A549 (cell line): ENCODE measurements at regions not wholly inside any gene's neighbourhood (a gene's known extent, or its start where the extent isn't known, plus 50 kb on each side); places are given as distances from the start of the nearest gene placed in this dataset.

Experiments used
- ATAC-seq, 2 experiments: fragments of 200-7000 bp in 1 of 2; fragments of >200 bp in 1 of 2; cut with Nextera tagmentation in 1 of 2; cut with Tn5 transposase in 1 of 2; 3 replicates each; pipeline versions ENCODE4 v1.8.0 to v1.9.1; 2018 to 2020; ENCODE audit warnings: mild to moderate bottlenecking in 1 of 2, moderate library complexity in 1 of 2
- CTCF ChIA-PET: fragments of 300-600 bp; sonication (Branson Sonifier 250); formaldehyde crosslinking; extraction: SDS; loops from one replicate; lab custom pipeline; 2021; ENCODE audit warnings: antibody characterized with exemption, inconsistent platforms; lab: Yijun Ruan, JAX
- POLR2A ChIA-PET: fragments of 350-600 bp; formaldehyde crosslinking; extraction: SDS; loops from one replicate; lab custom pipeline; 2021; ENCODE audit warnings: antibody characterized with exemption, inconsistent platforms; lab: Yijun Ruan, JAX
- DNase-seq, 2 experiments: peaks; one replicate each; pipeline versions ENCODE4 v3.0.0 to v3.0.0-alpha.2; 2011 to 2016; ENCODE audit warnings: low read depth in 1 of 2, low spot score in 1 of 2
- FAIRE-seq: peaks from 2 replicates; lab custom pipeline; 2011; peaks lifted over from hg19 to GRCh38; lab: Jason Lieb, UNC
- H3K27ac ChIP-seq, 2 experiments: fragments of >200 bp; sonication (Bioruptor Twin); formaldehyde crosslinking; 3 replicates each; pipeline ENCODE4 v1.5.1; 2016 to 2017
- H3K4me1 ChIP-seq: fragments of >200 bp; sonication (Bioruptor Twin); formaldehyde crosslinking; 3 replicates; pipeline ENCODE4 v1.6.1; 2016
- H3K4me2 ChIP-seq: fragments of >200 bp; sonication (Bioruptor Twin); formaldehyde crosslinking; 3 replicates; pipeline ENCODE4 v1.6.1; 2016
- H3K4me3 ChIP-seq: fragments of >200 bp; sonication (Bioruptor Twin); formaldehyde crosslinking; 3 replicates; pipeline ENCODE4 v1.5.1; 2016
- H3K9me3 ChIP-seq: fragments of >200 bp; sonication (Bioruptor Twin); formaldehyde crosslinking; 3 replicates; pipeline ENCODE4 v1.6.1; 2016
- CEBPB ChIP-seq, 2 experiments: fragments of >200 bp in 1 of 2; sonication (Bioruptor Twin) in 1 of 2; formaldehyde crosslinking in 1 of 2; IDR thresholded peaks; 2 replicates each; pipeline ENCODE4 v1.6.1; 2012 to 2016
- CHD2 ChIP-seq: fragments of 150-350 bp; IDR thresholded peaks from 2 replicates; pipeline ENCODE4 v1.6.1; 2014; ENCODE audit warnings: low read length; ENCODE audit not compliant: partially characterized antibody
- EP300 ChIP-seq, 2 experiments: fragments of >200 bp; sonication (Bioruptor Twin); formaldehyde crosslinking; IDR thresholded peaks; 2 replicates in 1 of 2; 3 replicates in 1 of 2; pipeline ENCODE4 v1.6.1; 2016 to 2017
- FOSB ChIP-seq: fragments of 250-450 bp; sonication (Bioruptor Pico); IDR thresholded peaks from 2 replicates; pipeline ENCODE4 v1.5.0; 2020; ENCODE audit warnings: mild to moderate bottlenecking, moderate library complexity
- FOSL2 ChIP-seq, 2 experiments: fragments of 450-650 bp in 1 of 2; fragments of >200 bp in 1 of 2; sonication (Bioruptor Twin) in 1 of 2; formaldehyde crosslinking; IDR thresholded peaks; 2 replicates each; pipeline versions ENCODE4 v1.5.0 to v1.6.1; 2016 to 2020; ENCODE audit warnings: mild to moderate bottlenecking in 1 of 2, moderate library complexity in 1 of 2
- FOXS1 ChIP-seq: fragments of 250-450 bp; sonication (Bioruptor Pico); IDR thresholded peaks from 2 replicates; pipeline ENCODE4 v1.5.0; 2020; ENCODE audit warnings: mild to moderate bottlenecking, moderate library complexity
- HOXB13 ChIP-seq: fragments of 250-450 bp; sonication (Bioruptor Pico); IDR thresholded peaks from 2 replicates; pipeline ENCODE4 v1.5.0; 2020; ENCODE audit warnings: low read depth, mild to moderate bottlenecking, moderate library complexity
- JUNB ChIP-seq: fragments of >200 bp; sonication (Bioruptor Twin); formaldehyde crosslinking; IDR thresholded peaks from 2 replicates; pipeline ENCODE4 v1.6.1; 2016
- KDM1A ChIP-seq: fragments of 200-600 bp; sonication (generic); IDR thresholded peaks from 2 replicates; pipeline ENCODE4 v1.6.1; 2016; ENCODE audit warnings: low read depth, mild to moderate bottlenecking
- PHF8 ChIP-seq: fragments of 200-600 bp; sonication (generic); IDR thresholded peaks from 2 replicates; pipeline ENCODE4 v1.6.1; 2016; ENCODE audit warnings: low read depth, mild to moderate bottlenecking, antibody characterized with exemption, moderate library complexity, borderline replicate concordance
- RAD21 ChIP-seq, 2 experiments: fragments of >200 bp in 1 of 2; sonication (Bioruptor Twin) in 1 of 2; formaldehyde crosslinking in 1 of 2; IDR thresholded peaks in 1 of 2; conservative IDR thresholded peaks in 1 of 2; 2 replicates in 1 of 2; 3 replicates in 1 of 2; pipeline ENCODE4 v1.6.1; 2012 to 2018; ENCODE audit warnings: inconsistent platforms in 1 of 2
- RARB ChIP-seq: fragments of 250-450 bp; sonication (Bioruptor Pico); IDR thresholded peaks from 2 replicates; pipeline ENCODE4 v1.8.0; 2021; ENCODE audit warnings: mild to moderate bottlenecking, moderate library complexity
- RNF2 ChIP-seq: fragments of 200-600 bp; sonication (generic); IDR thresholded peaks from 2 replicates; pipeline ENCODE4 v1.6.1; 2016; ENCODE audit warnings: low read depth, mild to moderate bottlenecking, antibody characterized with exemption, moderate library complexity, borderline replicate concordance
- SMC3 ChIP-seq: fragments of >200 bp; sonication (Bioruptor Twin); formaldehyde crosslinking; IDR thresholded peaks from 3 replicates; pipeline ENCODE4 v1.6.1; 2018; ENCODE audit warnings: inconsistent platforms
- SREBF2 ChIP-seq: fragments of 450-650 bp; IDR thresholded peaks from 2 replicates; pipeline ENCODE4 v1.6.1; 2014; ENCODE audit warnings: mild to moderate bottlenecking, moderate library complexity
- TFCP2L1 ChIP-seq: fragments of 250-450 bp; sonication (Bioruptor Pico); IDR thresholded peaks from 2 replicates; pipeline ENCODE4 v1.5.0; 2021; ENCODE audit warnings: mild to moderate bottlenecking
- TP53 ChIP-seq: fragments of 250-450 bp; sonication (Bioruptor Pico); IDR thresholded peaks from 2 replicates; pipeline ENCODE4 v1.5.0; 2021; ENCODE audit warnings: mild to moderate bottlenecking, moderate library complexity
- ZNF302 ChIP-seq: fragments of 250-450 bp; sonication (Bioruptor Pico); IDR thresholded peaks from 2 replicates; pipeline ENCODE4 v1.9.0; 2021; ENCODE audit warnings: inconsistent platforms, mild to moderate bottlenecking, moderate library complexity
- WGBS: methylation state at CpG from one replicate; pipeline ENCODE4 v1.1.6; 2017; ENCODE audit errors: missing lambda C conversion rate; 5-methylcytosine and 5-hydroxymethylcytosine counted together
- TF ChIP-seq, protein P1 (sequence below): fragments of >200 bp; sonication (Bioruptor Twin); formaldehyde crosslinking; IDR thresholded peaks from 3 replicates; pipeline ENCODE4 v1.5.1; 2016
- TF ChIP-seq, protein P2 (sequence below): fragments of 150-350 bp; IDR thresholded peaks from 2 replicates; pipeline ENCODE4 v1.6.1; 2014; ENCODE audit warnings: low read depth, mild to moderate bottlenecking, low read length

DNA sequence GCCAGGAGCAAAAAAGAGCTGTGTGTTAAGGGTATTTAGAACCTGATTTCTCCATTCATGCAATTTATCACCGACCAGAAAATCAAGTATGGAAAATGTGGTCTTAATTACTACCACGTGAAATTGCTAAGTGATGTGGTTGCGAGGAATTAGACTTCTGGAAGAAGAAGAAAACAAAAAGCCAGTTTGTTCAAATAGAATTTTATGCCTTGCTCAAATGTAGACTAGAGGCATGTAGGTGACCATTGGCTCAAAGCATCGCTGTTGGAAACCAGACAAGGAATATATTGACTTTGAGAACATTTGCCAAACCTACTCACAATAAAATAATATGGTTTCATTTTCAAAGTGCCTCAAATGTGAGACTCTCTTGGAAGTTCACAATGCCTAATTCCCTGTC lies 57.3 kb upstream of the LRCH1 start:
- DNase-seq (no peak), ATAC-seq (no peak), FAIRE-seq (no peak)
- no peaks in the 10 kb centered on the region for H3K9me3 ChIP-seq
- H3K4me3 ChIP-seq = no peak overlapping the region
- 0 out of 3 replicates have a peak, but pooled peaks cover 2% of the 10 kb centered on the region for H3K4me1 ChIP-seq
- no peak overlapping the region for H3K27ac ChIP-seq
- no peak overlapping the region for H3K4me2 ChIP-seq
- ChIA-PET POLR2A (no interaction called here), CTCF (interaction anchor here (0.6 to 2.2 kb wide), 3 partner anchors 56 to 226 kb away, joined by 3 to 16 read pairs (median 5); no protein-coding TSS in a partner anchor)
- 52% methylated on average over 4 of the region's 4 CpGs for WGBS
- no peak for TF ChIP-seq FOSB (CRISPR knock-in tag)
- TF ChIP-seq FOXS1 (CRISPR knock-in tag) = no peak
- TF ChIP-seq HOXB13 (CRISPR knock-in tag) = no peak
- TF ChIP-seq JUNB = no peak
- TF ChIP-seq CHD2 = no peak
- no peak for TF ChIP-seq RAD21 (conservative IDR thresholded peaks at IDR 0.05 in 1 of 2, IDR thresholded peaks at IDR 0.05 in 1 of 2)
- TF ChIP-seq RNF2 = no peak
- TF ChIP-seq TP53 = no peak
- no peak for TF ChIP-seq ZNF302

DNA sequence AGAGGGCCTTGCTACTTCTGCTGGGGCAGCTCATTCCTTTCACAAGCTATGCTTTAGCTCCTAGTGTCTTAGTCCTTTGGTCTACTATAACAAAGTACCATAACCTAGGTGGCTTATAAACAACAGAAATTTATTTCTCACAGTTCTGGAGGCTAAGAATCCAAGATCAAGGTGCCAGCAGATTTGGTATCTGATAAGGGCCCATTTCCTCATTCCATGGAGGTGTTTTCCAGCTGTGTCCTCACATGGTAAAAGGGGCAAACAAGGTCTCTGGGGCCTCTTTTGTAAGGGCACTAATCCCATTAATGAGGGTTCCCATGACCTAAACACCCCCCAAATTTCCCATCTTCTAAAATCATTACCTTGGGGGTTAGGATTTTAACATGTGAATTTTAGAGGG lies 57.9 kb upstream of the LRCH1 start:
- CTCF ChIA-PET = interaction anchor here (0.6 to 2.2 kb wide), 4 partner anchors 56 to 226 kb away, joined by 3 to 16 read pairs (median 10); no protein-coding TSS in a partner anchor
- no peaks in the 10 kb centered on the region for H3K9me3 ChIP-seq
- no peak for DNase-seq
- H3K4me3 ChIP-seq = no peak overlapping the region
- POLR2A ChIA-PET = no interaction called here
- FAIRE-seq = no peak
- 0 out of 3 replicates have a peak, but pooled peaks cover 2% of the 10 kb centered on the region for H3K4me1 ChIP-seq
- TF ChIP-seq RNF2 (no peak), FOSB (CRISPR knock-in tag) (no peak), CEBPB (IDR thresholded peaks at IDR 0.05) (no peak), CHD2 (no peak), RARB (CRISPR knock-in tag) (no peak), KDM1A (no peak), FOSL2 (IDR thresholded peaks at IDR 0.05) (no peak), FOSL2 (CRISPR knock-in tag; IDR thresholded peaks at IDR 0.05) (no peak), SREBF2 (no peak), TFCP2L1 (CRISPR knock-in tag) (no peak)
- H3K4me2 ChIP-seq = no peak overlapping the region
- ATAC-seq = no peak
- no peak overlapping the region for H3K27ac ChIP-seq

- Histone ChIP-seq H3K4me2 (no peak overlapping the region), H3K4me3 (no peak overlapping the region), H3K9me3 (no peaks in the 10 kb centered on the region), H3K27ac (no peak overlapping the region), H3K4me1 (0 out of 3 replicates have a peak, but pooled peaks cover 6% of the 10 kb centered on the region)
- ATAC-seq (peak in 1 of 2 experiments; percentile 54; a peak in 2 of 6 replicates), DNase-seq (peak; percentile 11 to 43), FAIRE-seq (peak; percentile 36)
- ChIA-PET CTCF (interaction anchor here (2.0 kb wide), 1 partner anchor 228 kb away, joined by 14 read pairs; no protein-coding TSS in a partner anchor), POLR2A (no interaction called here)
- WGBS = 0% methylated on average over 1 of the region's 1 CpG
- TF ChIP-seq KDM1A = no peak
- TF ChIP-seq, protein P1, sequence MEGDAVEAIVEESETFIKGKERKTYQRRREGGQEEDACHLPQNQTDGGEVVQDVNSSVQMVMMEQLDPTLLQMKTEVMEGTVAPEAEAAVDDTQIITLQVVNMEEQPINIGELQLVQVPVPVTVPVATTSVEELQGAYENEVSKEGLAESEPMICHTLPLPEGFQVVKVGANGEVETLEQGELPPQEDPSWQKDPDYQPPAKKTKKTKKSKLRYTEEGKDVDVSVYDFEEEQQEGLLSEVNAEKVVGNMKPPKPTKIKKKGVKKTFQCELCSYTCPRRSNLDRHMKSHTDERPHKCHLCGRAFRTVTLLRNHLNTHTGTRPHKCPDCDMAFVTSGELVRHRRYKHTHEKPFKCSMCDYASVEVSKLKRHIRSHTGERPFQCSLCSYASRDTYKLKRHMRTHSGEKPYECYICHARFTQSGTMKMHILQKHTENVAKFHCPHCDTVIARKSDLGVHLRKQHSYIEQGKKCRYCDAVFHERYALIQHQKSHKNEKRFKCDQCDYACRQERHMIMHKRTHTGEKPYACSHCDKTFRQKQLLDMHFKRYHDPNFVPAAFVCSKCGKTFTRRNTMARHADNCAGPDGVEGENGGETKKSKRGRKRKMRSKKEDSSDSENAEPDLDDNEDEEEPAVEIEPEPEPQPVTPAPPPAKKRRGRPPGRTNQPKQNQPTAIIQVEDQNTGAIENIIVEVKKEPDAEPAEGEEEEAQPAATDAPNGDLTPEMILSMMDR = peak; percentile 72
- TF ChIP-seq, protein P2, sequence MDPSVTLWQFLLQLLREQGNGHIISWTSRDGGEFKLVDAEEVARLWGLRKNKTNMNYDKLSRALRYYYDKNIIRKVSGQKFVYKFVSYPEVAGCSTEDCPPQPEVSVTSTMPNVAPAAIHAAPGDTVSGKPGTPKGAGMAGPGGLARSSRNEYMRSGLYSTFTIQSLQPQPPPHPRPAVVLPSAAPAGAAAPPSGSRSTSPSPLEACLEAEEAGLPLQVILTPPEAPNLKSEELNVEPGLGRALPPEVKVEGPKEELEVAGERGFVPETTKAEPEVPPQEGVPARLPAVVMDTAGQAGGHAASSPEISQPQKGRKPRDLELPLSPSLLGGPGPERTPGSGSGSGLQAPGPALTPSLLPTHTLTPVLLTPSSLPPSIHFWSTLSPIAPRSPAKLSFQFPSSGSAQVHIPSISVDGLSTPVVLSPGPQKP = no peak
- no peak for TF ChIP-seq FOXS1 (CRISPR knock-in tag)
- peak; percentile 82 for TF ChIP-seq SMC3
- TF ChIP-seq RAD21 (conservative IDR thresholded peaks at IDR 0.05 in 1 of 2, IDR thresholded peaks at IDR 0.05 in 1 of 2) = peak; percentile 80 to 83
- no peak for TF ChIP-seq HOXB13 (CRISPR knock-in tag)
- no peak for TF ChIP-seq PHF8
- TF ChIP-seq EP300 (IDR thresholded peaks at IDR 0.05) = no peak
- TF ChIP-seq ZNF302 = no peak
- TF ChIP-seq FOSB (CRISPR knock-in tag) = no peak
These were observed 60.0 kb upstream of the LRCH1 start for GRCh38 chr13:46492946-46493345.
